Urinary bladder (tissue), 3 donors: ENCODE measurements at regions not wholly inside any gene's neighbourhood (a gene's known extent, or its start where the extent isn't known, plus 50 kb on each side); places are given as distances from the start of the nearest gene placed in this dataset.
"Not testable (repeated sequence)": the region's sequence is repeated elsewhere in the genome, so short reads cannot be mapped to it uniquely, and the experiment has no call there.

ENCODE experiments used
- DNase-seq: peaks from one replicate; pipeline ENCODE4 v3.0.0-alpha.2; 2015; ENCODE audit errors: extremely low spot score
- H3K27ac ChIP-seq: one replicate; pipeline ENCODE4 v1.5.1; 2013; ENCODE audit warnings: low read depth, mild to moderate bottlenecking, moderate library complexity
- H3K36me3 ChIP-seq: one replicate; pipeline ENCODE4 v1.6.1; 2013; ENCODE audit warnings: mild to moderate bottlenecking, moderate library complexity; ENCODE audit not compliant: insufficient read depth
- H3K4me1 ChIP-seq: one replicate; pipeline ENCODE4 v1.6.1; 2013; ENCODE audit warnings: mild to moderate bottlenecking, moderate library complexity; ENCODE audit not compliant: insufficient read depth
- H3K4me3 ChIP-seq: one replicate; pipeline ENCODE4 v1.5.1; 2013; ENCODE audit warnings: low read depth, low read length
- WGBS: extraction: QIAGEN DNeasy Blood & Tissue Kit; methylation state at CpG from one replicate; pipeline ENCODE4 v1.1.7; 2013; 5-methylcytosine and 5-hydroxymethylcytosine counted together
- donor health status: healthy with polysubstance abuse.
- donor health status: healthy.

DNA sequence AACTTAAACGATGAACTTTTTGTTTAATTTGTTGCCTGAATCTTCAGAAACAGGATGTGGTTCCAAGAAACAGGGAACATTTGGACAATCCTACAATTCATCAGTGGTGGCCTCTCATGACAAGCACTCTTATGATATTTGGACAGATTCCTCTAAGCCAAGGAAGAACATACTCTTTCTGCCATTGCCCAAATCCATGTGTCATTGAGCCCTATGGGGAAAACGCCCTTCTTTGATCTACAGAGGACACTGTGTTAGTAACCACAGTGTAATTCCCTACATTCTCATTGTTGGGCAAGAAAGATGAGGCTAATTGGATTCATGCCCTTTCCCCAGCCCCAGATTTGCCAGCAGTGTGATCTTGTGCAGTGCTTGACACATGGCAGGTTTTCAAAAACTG, 167.7 kb upstream of the PTCH1 start:
- no peak for DNase-seq
- H3K36me3 ChIP-seq, result no peaks in the 10 kb centered on the region
- H3K4me3 ChIP-seq, result no peak overlapping the region
- no peak overlapping the region for H3K27ac ChIP-seq
- no peaks in the 10 kb centered on the region for H3K4me1 ChIP-seq
- 83% methylated on average over 2 of the region's 2 CpGs for WGBS

DNA sequence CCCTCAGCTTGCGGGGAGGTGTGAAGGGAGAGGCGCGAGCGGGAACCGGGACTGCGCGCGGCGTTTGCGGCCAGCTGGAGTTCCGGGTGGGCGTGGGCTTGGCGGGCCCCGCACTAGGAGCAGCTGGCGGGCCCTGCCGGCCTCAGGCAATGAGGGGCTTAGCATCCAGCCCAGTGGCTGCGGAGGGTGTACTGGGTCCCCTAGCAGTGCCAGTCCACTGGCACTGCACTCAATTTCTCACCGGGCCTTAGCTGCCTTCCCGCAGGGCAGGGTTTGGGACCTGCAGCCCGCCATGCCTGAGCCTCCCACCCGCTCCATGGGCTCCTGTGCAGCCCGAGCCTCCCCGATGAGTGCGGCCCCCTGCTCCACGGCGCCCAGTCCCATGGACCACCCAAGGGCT, 163.5 kb upstream of the PTCH1 start:
- not testable (repeated sequence) for H3K27ac ChIP-seq, H3K4me3 ChIP-seq, DNase-seq, H3K36me3 ChIP-seq, H3K4me1 ChIP-seq
- 92% methylated on average over 26 of the region's 26 CpGs for WGBS

DNA sequence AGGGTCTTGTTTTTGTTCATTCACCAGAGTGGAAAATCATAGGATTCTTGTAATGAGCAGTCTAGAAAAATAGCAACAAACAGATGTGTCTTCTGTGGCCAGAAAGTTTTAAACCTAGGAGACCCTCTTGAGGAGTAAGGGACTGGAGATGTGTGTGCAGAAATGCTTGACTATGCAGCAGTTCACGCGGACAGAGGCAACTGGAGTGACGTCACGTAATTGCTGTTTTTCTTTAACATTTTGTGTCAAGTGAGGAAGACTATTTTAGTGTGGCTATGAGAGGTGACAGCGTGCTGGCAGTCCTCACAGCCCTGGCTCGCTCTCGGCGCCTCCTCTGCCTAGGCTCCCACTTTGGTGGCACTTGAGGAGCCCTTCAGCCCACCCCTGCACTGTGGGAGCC, 163.1 kb upstream of the PTCH1 start:
- H3K4me3 ChIP-seq, result no peak overlapping the region

GRCh38 chr9:95678759-95679158, 162.0 kb upstream of the PTCH1 start:
- H3K27ac ChIP-seq, result no peak overlapping the region
- no peak for DNase-seq
- 92% methylated on average over 2 of the region's 2 CpGs for WGBS

More for the DNA sequence above, 163.1 kb upstream of the PTCH1 start:
- 96% methylated on average over 8 of the region's 8 CpGs for WGBS
- H3K36me3 ChIP-seq, result no peaks in the 10 kb centered on the region
- H3K4me1 ChIP-seq, result no peaks in the 10 kb centered on the region
- no peak overlapping the region for H3K27ac ChIP-seq
- no peak for DNase-seq

GRCh38 chr9:95670122-95670521, 153.4 kb upstream of the PTCH1 start:
- H3K36me3 ChIP-seq, result no peaks in the 10 kb centered on the region
- 94% methylated on average over 15 of the region's 15 CpGs for WGBS
- H3K4me3 ChIP-seq, result no peak overlapping the region

More at GRCh38 chr9:95678759-95679158, 162.0 kb upstream of the PTCH1 start:
- Histone ChIP-seq H3K36me3 (no peaks in the 10 kb centered on the region), H3K4me3 (no peak overlapping the region), H3K4me1 (no peaks in the 10 kb centered on the region)

GRCh38 chr9:95669253-95669652, 152.5 kb upstream of the PTCH1 start:
- Histone ChIP-seq H3K36me3 (no peaks in the 10 kb centered on the region), H3K4me1 (no peaks in the 10 kb centered on the region), H3K27ac (no peak overlapping the region), H3K4me3 (no peak overlapping the region)
- 62% methylated on average over 7 of the region's 7 CpGs for WGBS
- DNase-seq, result no peak

More at GRCh38 chr9:95670122-95670521, 153.4 kb upstream of the PTCH1 start:
- DNase-seq, result no peak
- Histone ChIP-seq H3K27ac (no peak overlapping the region), H3K4me1 (no peaks in the 10 kb centered on the region)

DNA sequence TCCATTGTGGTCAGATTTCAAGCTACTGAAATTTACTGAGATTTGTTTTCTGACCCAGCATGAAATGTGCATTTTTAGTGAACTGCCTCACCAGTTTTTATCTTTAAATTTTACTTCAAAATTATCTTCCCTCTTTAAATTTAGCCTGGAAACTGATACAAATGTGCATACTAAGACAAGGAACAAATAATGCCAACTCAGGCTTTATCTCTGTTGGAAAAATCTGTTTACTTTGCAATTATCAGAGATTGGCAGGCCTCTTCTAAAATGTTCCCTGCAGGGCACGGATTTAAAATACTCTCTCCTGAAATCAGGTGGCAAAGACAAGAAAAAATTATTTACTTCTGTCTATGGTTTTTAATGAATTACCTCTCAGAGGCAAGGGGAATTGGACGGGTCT, 151.0 kb upstream of the PTCH1 start:
- Histone ChIP-seq H3K4me3 (no peak overlapping the region), H3K27ac (no peak overlapping the region), H3K36me3 (no peaks in the 10 kb centered on the region), H3K4me1 (no peaks in the 10 kb centered on the region)
- 71% methylated on average over 2 of the region's 2 CpGs for WGBS
- DNase-seq, result no peak

- DNase-seq, result no peak
- 34% methylated on average over 4 of the region's 4 CpGs for WGBS
- Histone ChIP-seq H3K36me3 (no peaks in the 10 kb centered on the region), H3K27ac (no peak overlapping the region), H3K4me3 (no peak overlapping the region), H3K4me1 (no peaks in the 10 kb centered on the region)
These were observed 150.0 kb upstream of the PTCH1 start for GRCh38 chr9:95666785-95667155.

GRCh38 chr9:95666096-95666784, 149.5 kb upstream of the PTCH1 start:
- DNase-seq, result no peak
- H3K4me3 ChIP-seq, result no peak overlapping the region
- H3K27ac ChIP-seq, result peak overlapping the region; percentile 75
- WGBS, result 66% methylated on average over 13 of the region's 13 CpGs
- H3K36me3 ChIP-seq, result no peaks in the 10 kb centered on the region
- H3K4me1 ChIP-seq, result no peaks in the 10 kb centered on the region

- 71% methylated on average over 2 of the region's 2 CpGs for WGBS
- no peaks in the 10 kb centered on the region for H3K4me1 ChIP-seq
- no peak overlapping the region for H3K27ac ChIP-seq
- no peak for DNase-seq
- H3K4me3 ChIP-seq, result no peak overlapping the region
- no peaks in the 10 kb centered on the region for H3K36me3 ChIP-seq
These were observed 136.5 kb upstream of the PTCH1 start for GRCh38 chr9:95653246-95653645.

- no peak for DNase-seq
- Histone ChIP-seq H3K27ac (no peak overlapping the region), H3K4me1 (no peaks in the 10 kb centered on the region), H3K36me3 (no peaks in the 10 kb centered on the region), H3K4me3 (no peak overlapping the region)
- WGBS, result 83% methylated on average over 3 of the region's 3 CpGs
These were observed 133.9 kb upstream of the PTCH1 start for GRCh38 chr9:95650720-95651119.

GRCh38 chr9:95649801-95650213, 133.0 kb upstream of the PTCH1 start:
- Histone ChIP-seq H3K27ac (no peak overlapping the region), H3K4me3 (peak overlapping the region; percentile 7)
- no peak for DNase-seq

DNA sequence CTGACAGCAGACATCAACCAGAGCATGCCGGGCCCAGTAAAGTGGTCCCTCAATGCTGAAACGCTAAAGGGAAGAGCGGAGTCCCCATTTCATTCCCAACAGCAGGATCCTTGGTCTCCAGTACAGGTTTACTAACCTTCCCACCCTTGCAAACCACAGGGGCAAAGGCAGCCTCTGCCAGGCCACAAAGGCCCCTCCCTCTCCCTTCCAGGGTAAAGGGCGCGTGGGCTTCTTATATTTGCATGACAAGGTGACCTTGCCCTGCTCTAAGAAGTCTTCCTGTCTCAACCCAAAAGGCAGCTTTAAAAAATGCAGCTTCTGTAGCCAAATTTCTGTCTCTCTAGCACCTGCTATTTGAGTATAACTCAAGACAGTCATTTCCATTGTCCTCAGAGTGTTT, 131.5 kb upstream of the PTCH1 start:
- no peak overlapping the region for H3K27ac ChIP-seq
- WGBS, result 94% methylated on average over 5 of the region's 5 CpGs
- no peak for DNase-seq
- H3K4me3 ChIP-seq, result no peak overlapping the region
- no peaks in the 10 kb centered on the region for H3K36me3 ChIP-seq
- H3K4me1 ChIP-seq, result no peaks in the 10 kb centered on the region

More at GRCh38 chr9:95649801-95650213, 133.0 kb upstream of the PTCH1 start:
- H3K36me3 ChIP-seq, result no peaks in the 10 kb centered on the region
- 51% methylated on average over 8 of the region's 8 CpGs for WGBS
- no peaks in the 10 kb centered on the region for H3K4me1 ChIP-seq

DNA sequence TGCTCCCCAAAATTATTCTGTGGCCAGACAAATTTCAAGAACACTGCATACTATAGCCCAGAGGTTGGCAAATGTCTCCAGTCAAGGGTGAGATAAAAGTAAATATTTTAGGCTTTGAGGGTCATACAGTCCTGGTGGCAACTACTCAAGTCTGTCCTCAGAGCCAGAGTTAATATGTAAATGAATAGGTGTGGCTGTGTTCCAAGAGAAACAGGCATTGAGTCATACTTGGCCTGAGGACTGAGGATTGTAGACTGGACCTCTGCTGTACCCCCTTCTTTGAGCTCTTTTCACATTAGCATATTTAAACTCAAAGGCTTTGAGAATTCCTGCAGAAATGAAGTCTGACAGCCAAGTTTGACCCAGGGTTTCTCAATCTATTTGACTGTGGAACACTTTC, 129.2 kb upstream of the PTCH1 start:
- H3K4me3 ChIP-seq, result no peak overlapping the region
- H3K27ac ChIP-seq, result no peak overlapping the region
- no peak for DNase-seq
- H3K36me3 ChIP-seq, result no peaks in the 10 kb centered on the region
- no peaks in the 10 kb centered on the region for H3K4me1 ChIP-seq

GRCh38 chr9:95645579-95645978, 128.8 kb upstream of the PTCH1 start:
- WGBS, result 84% methylated on average over 2 of the region's 2 CpGs
- Histone ChIP-seq H3K27ac (no peak overlapping the region), H3K4me1 (no peaks in the 10 kb centered on the region), H3K36me3 (no peaks in the 10 kb centered on the region), H3K4me3 (no peak overlapping the region)
- DNase-seq, result no peak
